HG02852 (cell line): ENCODE measurements at regions not wholly inside any gene's neighbourhood (a gene's known extent, or its start where the extent isn't known, plus 50 kb on each side); places are given as distances from the start of the nearest gene placed in this dataset.
"Not testable (repeated sequence)": the region's sequence is repeated elsewhere in the genome, so short reads cannot be mapped to it uniquely, and the experiment has no call there.

ENCODE experiments used
- ATAC-seq: cut with Tn5 transposase; IDR thresholded peaks from one replicate; pipeline ENCODE4 v1.9.1; 2021; ENCODE audit warnings: mild to moderate bottlenecking, moderate library complexity; ENCODE audit not compliant: unreplicated experiment

- ATAC-seq, result not testable (repeated sequence)
Measured at GRCh38 chr9:42325142-42325541, 141.7 kb downstream of the SPATA31A6 start.

- ATAC-seq, result not testable (repeated sequence)
Measured at GRCh38 chr9:42325561-42325960, 142.1 kb downstream of the SPATA31A6 start.

GRCh38 chr9:42326482-42326881, 143.0 kb downstream of the SPATA31A6 start:
- not testable (repeated sequence) for ATAC-seq

GRCh38 chr9:42335342-42335741, 151.9 kb downstream of the SPATA31A6 start:
- not testable (repeated sequence) for ATAC-seq

- ATAC-seq, result not testable (repeated sequence)
Measured at GRCh38 chr9:42335984-42336657, 152.7 kb downstream of the SPATA31A6 start.

- ATAC-seq, result not testable (repeated sequence)
Measured at GRCh38 chr9:42338275-42338674, 154.8 kb downstream of the SPATA31A6 start.

GRCh38 chr9:42339671-42340434, 156.4 kb downstream of the SPATA31A6 start:
- ATAC-seq, result not testable (repeated sequence)

- not testable (repeated sequence) for ATAC-seq
Measured at GRCh38 chr9:42340435-42340723, 156.9 kb downstream of the SPATA31A6 start.

GRCh38 chr9:42341860-42342259, 158.4 kb downstream of the SPATA31A6 start:
- not testable (repeated sequence) for ATAC-seq

DNA sequence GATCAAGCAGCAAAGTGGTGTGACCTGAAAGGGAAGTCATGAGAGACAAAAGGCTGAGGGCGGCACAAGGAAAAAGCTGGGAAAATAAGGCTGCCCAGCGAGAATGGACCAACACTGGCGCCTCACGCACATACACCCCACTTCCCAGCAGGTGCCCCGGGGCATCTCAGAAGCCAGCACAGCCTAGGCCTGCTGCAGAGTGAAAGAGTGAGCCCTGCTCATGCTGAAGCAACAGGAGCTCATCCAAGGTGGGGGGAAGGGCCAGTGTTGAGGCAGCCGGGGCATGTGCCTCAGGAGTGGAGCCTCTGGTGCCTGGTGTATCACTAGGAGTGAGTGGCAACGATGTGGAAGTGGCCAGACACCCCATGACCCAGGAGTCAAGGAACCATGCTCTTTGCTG, 158.8 kb downstream of the SPATA31A6 start:
- not testable (repeated sequence) for ATAC-seq

GRCh38 chr9:42344508-42344907, 161.0 kb downstream of the SPATA31A6 start:
- ATAC-seq, result not testable (repeated sequence)

DNA sequence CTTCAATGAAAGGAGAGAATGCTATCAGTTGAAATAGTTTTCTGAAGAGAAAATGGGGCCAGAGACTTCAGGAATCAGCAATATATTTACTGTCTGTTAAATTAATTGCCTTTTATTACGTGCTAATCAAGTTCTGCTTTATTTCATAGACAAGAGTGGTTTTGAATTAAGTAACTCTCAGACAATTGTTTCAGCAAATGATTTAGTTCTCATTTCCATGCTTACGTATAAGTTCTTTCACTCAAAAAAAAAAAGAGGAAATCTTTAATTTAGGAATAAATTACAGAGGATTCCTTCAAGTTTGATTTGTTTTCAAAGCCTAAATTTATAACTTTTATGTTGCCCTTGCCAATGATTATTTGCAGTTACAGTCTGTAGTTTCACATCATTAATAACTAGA, 163.5 kb downstream of the SPATA31A6 start:
- ATAC-seq, result not testable (repeated sequence)

DNA sequence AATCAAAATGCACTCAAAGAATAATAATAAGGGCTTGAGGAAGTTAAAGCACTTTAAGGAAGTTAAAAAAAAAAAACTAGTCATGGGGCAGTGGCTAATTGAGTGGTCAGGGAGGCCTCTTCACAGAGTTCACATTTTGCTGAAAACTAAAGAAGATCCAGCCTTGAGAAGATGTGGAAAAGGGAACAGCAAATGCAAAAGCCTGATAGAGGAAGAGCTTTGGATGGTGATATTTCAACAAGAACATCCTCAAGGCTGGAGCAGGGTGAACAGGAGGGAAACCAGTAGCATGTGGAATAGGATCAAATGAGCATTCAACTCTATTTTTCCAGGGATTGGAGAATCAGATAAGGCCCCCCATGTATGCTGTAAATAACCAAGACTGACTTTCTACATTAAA, 165.7 kb downstream of the SPATA31A6 start:
- ATAC-seq, result not testable (repeated sequence)

DNA sequence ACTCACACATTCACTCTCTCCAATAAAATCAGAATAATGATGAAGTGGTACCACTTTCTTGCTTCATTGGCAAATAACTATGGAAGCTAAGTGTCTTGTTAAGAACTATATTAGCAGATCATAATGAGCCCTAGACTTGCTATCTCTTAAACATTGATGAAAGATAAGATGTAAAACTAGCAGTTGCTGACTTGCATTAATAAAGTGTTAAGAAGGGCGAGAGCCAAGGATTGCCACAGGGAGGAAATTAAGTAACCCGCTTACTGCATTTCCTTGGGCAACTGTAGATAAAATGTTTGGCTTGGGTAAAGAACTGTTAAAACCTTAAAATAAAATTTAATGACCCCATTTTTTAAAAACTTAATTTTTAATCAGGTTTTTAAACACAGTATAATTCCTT, 167.0 kb downstream of the SPATA31A6 start:
- ATAC-seq, result not testable (repeated sequence)

DNA sequence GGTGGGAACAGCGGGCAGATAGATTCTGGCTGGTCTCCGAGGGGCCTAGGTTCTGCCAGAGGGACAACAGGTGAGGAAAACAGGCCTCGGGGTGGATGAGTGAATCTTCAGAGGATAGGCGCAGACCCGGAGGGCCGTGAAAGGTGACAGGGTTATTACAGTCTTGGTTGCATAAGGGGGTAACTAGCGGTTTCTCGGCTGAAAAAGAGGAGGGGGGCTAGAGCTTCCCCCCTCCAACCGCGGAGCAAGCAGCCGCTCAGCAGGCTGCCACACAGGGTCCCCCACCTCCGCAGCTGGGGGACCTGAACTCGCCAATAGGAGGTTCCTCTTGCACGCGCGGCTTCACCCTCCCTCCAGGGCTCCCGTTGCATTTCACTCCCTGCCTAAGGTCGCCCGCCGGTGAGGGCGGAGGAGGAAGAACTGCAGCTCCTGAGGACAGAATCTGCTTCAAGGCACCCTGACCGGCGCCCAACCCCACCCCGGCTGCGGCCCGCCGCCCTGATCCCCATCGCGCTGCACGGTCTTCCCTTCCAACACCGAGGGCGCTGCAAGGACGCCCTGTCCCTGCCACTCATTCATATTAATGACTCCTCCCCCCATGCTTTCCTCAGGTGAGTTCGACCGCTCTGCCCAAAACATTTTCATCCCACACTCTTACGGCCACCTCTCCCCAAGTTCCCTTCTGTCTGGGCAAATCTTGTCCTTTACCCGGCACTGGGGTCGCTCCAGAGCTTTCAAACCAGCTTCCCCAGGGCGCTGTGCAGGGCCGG, 174.3 kb downstream of the SPATA31A6 start:
- not testable (repeated sequence) for ATAC-seq

DNA sequence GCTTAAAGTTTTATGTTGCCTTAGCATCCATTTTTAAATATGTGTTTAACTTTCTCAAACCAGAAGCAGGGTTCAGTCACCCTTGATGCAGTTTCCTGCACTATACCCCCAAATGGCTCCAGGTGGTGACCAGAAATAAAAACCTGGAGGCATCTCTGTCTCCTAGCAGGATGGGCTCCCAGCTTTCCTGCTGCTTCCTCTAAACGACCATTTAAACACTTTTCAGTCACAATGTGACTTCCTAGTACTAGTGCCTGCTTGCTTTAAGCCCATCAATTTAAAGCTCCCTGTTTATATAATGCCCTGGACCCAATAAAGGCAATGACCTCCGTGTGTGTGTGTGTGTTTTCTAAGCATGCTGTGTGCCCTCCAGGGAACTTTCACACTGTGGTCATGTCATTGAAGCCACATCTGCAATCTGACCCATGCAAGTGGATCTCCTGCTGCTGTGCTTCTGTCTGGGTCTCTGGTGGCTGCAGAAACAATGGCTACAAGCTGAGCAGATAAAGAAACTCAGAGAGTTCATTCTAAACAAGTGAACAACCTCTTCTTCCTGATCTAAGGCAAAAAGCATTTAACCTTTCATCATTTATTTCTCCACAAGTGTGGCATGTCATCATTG, 175.3 kb downstream of the SPATA31A6 start:
- not testable (repeated sequence) for ATAC-seq

GRCh38 chr9:42364410-42365243, 181.2 kb downstream of the SPATA31A6 start:
- ATAC-seq, result not testable (repeated sequence)

- peak; percentile 94 for ATAC-seq
Measured at GRCh38 chr9:42365244-42365945, 181.9 kb downstream of the SPATA31A6 start.

GRCh38 chr9:42368279-42368881, 184.9 kb downstream of the SPATA31A6 start:
- ATAC-seq, result not testable (repeated sequence)
